Keratinocyte (primary cell): ENCODE measurements at regions not wholly inside any gene's neighbourhood (a gene's known extent, or its start where the extent isn't known, plus 50 kb on each side); places are given as distances from the start of the nearest gene placed in this dataset.

Experiments
- CTCF ChIP-seq, 3 experiments: IDR thresholded peaks in 1 of 3; conservative IDR thresholded peaks in 1 of 3; optimal IDR thresholded peaks in 1 of 3; 2 replicates in 2 of 3; 3 replicates in 1 of 3; pipeline versions ENCODE3 to v1.5.1; 2011; ENCODE audit warnings: low read length in 3 of 3, mild to moderate bottlenecking in 3 of 3, moderate library complexity in 2 of 3, control low read depth in 1 of 3, inconsistent platforms in 1 of 3; ENCODE audit not compliant: insufficient read depth in 2 of 3; ENCODE audit errors: extremely low read depth in 1 of 3
- EZH2 ChIP-seq: IDR thresholded peaks from one replicate; pipeline ENCODE4 v1.6.1; 2012; ENCODE audit warnings: inconsistent platforms, mild to moderate bottlenecking, low read length, moderate library complexity

- TF ChIP-seq EZH2 (no peak), CTCF (optimal IDR thresholded peaks at IDR 0.05 in 1 of 3, IDR thresholded peaks at IDR 0.05 in 1 of 3, conservative IDR thresholded peaks at IDR 0.05 in 1 of 3; ENCODE audit: extremely low read depth in 1 of 3, insufficient read depth in 2 of 3, low read length in 3 of 3) (no peak)
These were observed 362.7 kb upstream of the SUCLG2 start for GRCh38 chr3:68017069-68017468.
